OCI-LY3 (cell line): ENCODE measurements at regions not wholly inside any gene's neighbourhood (a gene's known extent, or its start where the extent isn't known, plus 50 kb on each side); places are given as distances from the start of the nearest gene placed in this dataset.
"Not testable (repeated sequence)": the region's sequence is repeated elsewhere in the genome, so short reads cannot be mapped to it uniquely, and the experiment has no call there.

Experiments
- H2AFZ ChIP-seq: fragments of 200-600, 300-600 bp; shearing (Covaris generic); 2 replicates; pipeline ENCODE4 v1.6.0; 2014; ENCODE audit warnings: antibody characterized with exemption, low read depth, low read length
- H3K27ac ChIP-seq: fragments of 200-600, 300-600 bp; sonication (generic); 2 replicates; pipeline ENCODE4 v1.5.1; 2014; ENCODE audit warnings: mild to moderate bottlenecking, low read length, moderate library complexity, mixed read lengths
- H3K27me3 ChIP-seq: fragments of 200-600, 300-600 bp; sonication (generic); 2 replicates; pipeline ENCODE4 v1.6.1; 2014; ENCODE audit warnings: low read depth, low read length, mixed read lengths
- H3K36me3 ChIP-seq: fragments of 200-600, 300-600 bp; sonication (generic); replicated peaks from 2 replicates; pipeline ENCODE3; 2014; ENCODE audit warnings: low read depth, low read length, mixed read lengths
- H3K4me1 ChIP-seq: fragments of 300-600, 200-600 bp; sonication (generic); 2 replicates; pipeline ENCODE4 v1.6.1; 2014; ENCODE audit warnings: low read length, mixed read lengths
- H3K4me2 ChIP-seq: fragments of 200-600, 300-600 bp; sonication (generic); 2 replicates; pipeline ENCODE4 v1.6.1; 2014; ENCODE audit warnings: low read length, mixed read lengths
- H3K4me3 ChIP-seq: fragments of 300-600, 200-600 bp; sonication (generic); 2 replicates; pipeline ENCODE4 v1.5.1; 2014; ENCODE audit warnings: antibody characterized with exemption, mild to moderate bottlenecking, low read length, moderate library complexity
- H3K79me2 ChIP-seq: fragments of 300-600, 200-600 bp; shearing (Covaris generic); 2 replicates; pipeline ENCODE4 v1.6.1; 2014; ENCODE audit warnings: mild to moderate bottlenecking, low read length, mixed read lengths
- H3K9ac ChIP-seq: fragments of 300-600, 200-600 bp; shearing (Covaris generic); 2 replicates; pipeline ENCODE4 v1.6.0; 2014; ENCODE audit warnings: mild to moderate bottlenecking, low read length, moderate library complexity
- H3K9me3 ChIP-seq: fragments of 200-600, 300-600 bp; shearing (Covaris generic); 2 replicates; pipeline ENCODE4 v1.6.1; 2014; ENCODE audit warnings: low read length, mixed read lengths; ENCODE audit not compliant: insufficient read depth
- H4K20me1 ChIP-seq: fragments of 200-600, 300-600 bp; sonication (generic); 2 replicates; pipeline ENCODE4 v1.6.1; 2016; ENCODE audit warnings: low read length, mixed read lengths; ENCODE audit not compliant: insufficient read depth
- EZH2phosphoT487 ChIP-seq: fragments of 200-600 bp; shearing (Covaris generic); IDR thresholded peaks from 2 replicates; pipeline ENCODE4 v1.6.1; 2018; ENCODE audit warnings: antibody characterized with exemption, mixed run types, low read depth
- TF ChIP-seq, protein P1 (sequence below): fragments of 200-600, 300-600 bp; sonication (generic); IDR thresholded peaks from 2 replicates; pipeline ENCODE4 v1.5.1; 2014; ENCODE audit warnings: antibody characterized with exemption, low read length, low read depth

DNA sequence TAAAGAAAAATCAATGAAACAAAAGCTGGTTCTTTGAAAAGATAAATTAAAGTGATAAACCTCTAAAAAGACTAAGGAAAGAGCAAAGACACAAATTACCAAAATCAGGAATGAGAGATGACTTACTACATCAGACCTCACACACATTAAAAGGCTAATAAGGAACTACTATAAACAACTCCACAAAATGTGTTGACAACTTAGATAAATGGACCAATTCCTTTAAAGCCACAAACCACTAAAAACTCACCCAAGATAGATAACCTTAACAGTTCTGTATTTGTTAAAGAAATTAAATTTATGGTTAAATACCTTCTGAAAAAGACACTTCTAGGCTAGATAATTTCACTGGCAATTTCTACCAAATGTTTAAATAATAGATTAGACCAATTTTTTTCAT is 170.4 kb downstream of the SMAD6 start:
- no peaks in the 10 kb centered on the region for H3K4me1 ChIP-seq
- no peaks in the 10 kb centered on the region for H4K20me1 ChIP-seq
- no peak for TF ChIP-seq EZH2phosphoT487
- TF ChIP-seq, protein P1, sequence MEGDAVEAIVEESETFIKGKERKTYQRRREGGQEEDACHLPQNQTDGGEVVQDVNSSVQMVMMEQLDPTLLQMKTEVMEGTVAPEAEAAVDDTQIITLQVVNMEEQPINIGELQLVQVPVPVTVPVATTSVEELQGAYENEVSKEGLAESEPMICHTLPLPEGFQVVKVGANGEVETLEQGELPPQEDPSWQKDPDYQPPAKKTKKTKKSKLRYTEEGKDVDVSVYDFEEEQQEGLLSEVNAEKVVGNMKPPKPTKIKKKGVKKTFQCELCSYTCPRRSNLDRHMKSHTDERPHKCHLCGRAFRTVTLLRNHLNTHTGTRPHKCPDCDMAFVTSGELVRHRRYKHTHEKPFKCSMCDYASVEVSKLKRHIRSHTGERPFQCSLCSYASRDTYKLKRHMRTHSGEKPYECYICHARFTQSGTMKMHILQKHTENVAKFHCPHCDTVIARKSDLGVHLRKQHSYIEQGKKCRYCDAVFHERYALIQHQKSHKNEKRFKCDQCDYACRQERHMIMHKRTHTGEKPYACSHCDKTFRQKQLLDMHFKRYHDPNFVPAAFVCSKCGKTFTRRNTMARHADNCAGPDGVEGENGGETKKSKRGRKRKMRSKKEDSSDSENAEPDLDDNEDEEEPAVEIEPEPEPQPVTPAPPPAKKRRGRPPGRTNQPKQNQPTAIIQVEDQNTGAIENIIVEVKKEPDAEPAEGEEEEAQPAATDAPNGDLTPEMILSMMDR, result no peak
- no peak overlapping the region for H3K27ac ChIP-seq
- H3K36me3 ChIP-seq, result no peaks in the 10 kb centered on the region
- no peak overlapping the region for H2AFZ ChIP-seq
- no peaks in the 10 kb centered on the region for H3K79me2 ChIP-seq
- H3K27me3 ChIP-seq, result peaks cover 5% of the 10 kb centered on the region; the same call in 1 of the 2 replicates
- no peak overlapping the region for H3K9ac ChIP-seq
- H3K4me3 ChIP-seq, result no peak overlapping the region
- no peak overlapping the region for H3K4me2 ChIP-seq
- no peaks in the 10 kb centered on the region for H3K9me3 ChIP-seq

DNA sequence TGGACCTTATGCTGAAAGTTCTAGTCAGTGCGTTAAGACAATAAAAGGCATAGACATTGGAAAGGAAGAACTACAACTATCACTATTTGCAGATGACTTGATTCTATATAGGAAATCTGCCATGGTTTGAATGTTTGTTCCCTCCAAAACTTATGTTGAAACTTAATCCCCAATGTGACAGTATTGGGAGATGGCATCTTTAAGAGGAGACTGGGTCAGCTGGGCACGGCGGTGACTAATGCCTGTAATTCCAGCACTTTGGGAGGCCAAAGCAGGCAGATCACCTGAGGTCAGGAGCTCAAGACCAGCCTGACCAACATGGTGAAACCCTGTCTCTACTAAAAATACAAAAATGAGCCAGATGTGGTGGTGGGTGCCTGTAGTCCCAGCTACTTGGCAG is 171.3 kb downstream of the SMAD6 start:
- not testable (repeated sequence) for H3K4me2 ChIP-seq, H3K27ac ChIP-seq

DNA sequence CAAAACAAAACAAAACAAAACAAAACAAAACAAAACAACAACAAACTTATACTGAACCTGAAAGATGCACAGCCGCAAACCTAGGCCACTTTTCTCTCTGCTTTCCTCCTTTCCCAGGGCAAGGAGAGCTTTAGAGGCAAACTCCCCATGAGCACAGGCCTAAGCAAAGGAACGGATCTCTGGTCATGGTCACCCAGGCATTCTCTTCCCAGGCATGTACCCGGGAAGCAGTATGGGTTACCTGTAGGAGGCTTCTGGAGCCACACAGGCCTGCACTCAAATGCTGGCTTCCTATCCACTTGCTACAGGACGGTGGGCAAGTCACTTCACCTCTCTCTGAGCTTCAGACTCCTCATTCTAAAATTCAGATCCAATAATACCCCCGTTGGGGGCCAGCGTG is 171.8 kb downstream of the SMAD6 start:
- TF ChIP-seq, protein P1, result no peak
- no peak overlapping the region for H3K9ac ChIP-seq
- no peak overlapping the region for H3K27ac ChIP-seq
- peaks cover 5% of the 10 kb centered on the region; the same call in 1 of the 2 replicates for H3K27me3 ChIP-seq
- no peak overlapping the region for H3K4me2 ChIP-seq
- H4K20me1 ChIP-seq, result no peaks in the 10 kb centered on the region
- H3K79me2 ChIP-seq, result no peaks in the 10 kb centered on the region
- H2AFZ ChIP-seq, result no peak overlapping the region
- H3K9me3 ChIP-seq, result no peaks in the 10 kb centered on the region
- no peaks in the 10 kb centered on the region for H3K36me3 ChIP-seq
- no peak overlapping the region for H3K4me3 ChIP-seq
- H3K4me1 ChIP-seq, result no peaks in the 10 kb centered on the region

More for the DNA sequence above, 171.3 kb downstream of the SMAD6 start:
- not testable (repeated sequence) for H3K9ac ChIP-seq, H3K4me3 ChIP-seq, H3K9me3 ChIP-seq, H3K4me1 ChIP-seq, H3K36me3 ChIP-seq, H4K20me1 ChIP-seq, H3K79me2 ChIP-seq, H2AFZ ChIP-seq, H3K27me3 ChIP-seq

DNA sequence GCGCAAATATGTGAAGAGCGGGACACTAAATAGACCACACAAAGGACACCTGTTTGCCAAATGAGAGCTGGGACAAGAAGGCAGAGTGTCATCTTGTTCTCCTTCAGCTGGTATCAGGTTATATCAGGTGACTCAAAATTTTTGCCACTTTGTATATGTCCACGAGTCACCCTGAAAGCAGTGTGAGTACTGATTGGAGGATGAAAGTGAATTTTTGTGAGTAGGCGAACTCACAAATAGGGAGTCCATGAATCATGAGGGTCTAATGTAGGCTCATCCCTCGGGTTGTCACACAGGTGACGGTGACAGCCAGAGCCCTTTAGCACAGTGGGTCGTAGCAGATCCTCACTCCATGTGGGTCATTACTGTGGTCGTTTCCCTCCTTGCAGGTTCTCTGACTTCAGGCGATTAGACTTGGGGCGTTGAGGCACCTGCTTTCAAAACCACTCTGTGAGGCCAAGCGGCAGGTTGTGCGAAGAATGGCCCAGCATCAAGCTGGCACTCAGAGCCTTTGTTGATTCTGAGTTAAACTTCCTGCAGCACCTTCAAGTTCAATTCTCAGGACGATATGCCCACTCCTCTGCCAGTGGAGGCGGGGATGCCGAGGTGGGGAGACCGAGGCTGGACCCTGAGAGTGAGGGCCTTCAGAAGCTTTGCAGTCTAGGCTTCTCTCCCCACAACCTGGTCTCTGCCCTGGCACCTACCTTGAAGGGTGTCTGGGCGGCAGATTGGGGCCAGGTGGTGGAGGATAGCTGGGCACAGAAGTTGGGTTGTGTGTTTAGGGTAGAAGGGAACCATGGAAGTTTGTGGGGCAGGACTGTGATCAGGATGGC is 173.8 kb downstream of the SMAD6 start:
- Histone ChIP-seq H3K27me3 (peaks cover 5% of the 10 kb centered on the region; the same call in 1 of the 2 replicates), H4K20me1 (no peaks in the 10 kb centered on the region), H3K36me3 (no peaks in the 10 kb centered on the region), H3K9ac (no peak overlapping the region), H3K4me2 (no peak overlapping the region), H3K79me2 (no peaks in the 10 kb centered on the region), H3K27ac (no peak overlapping the region), H2AFZ (no peak overlapping the region), H3K9me3 (no peaks in the 10 kb centered on the region), H3K4me3 (no peak overlapping the region), H3K4me1 (peaks cover 10% of the 10 kb centered on the region)
- no peak for TF ChIP-seq EZH2phosphoT487
- TF ChIP-seq, protein P1, result no peak
